A673 (cell line): ENCODE measurements at regions not wholly inside any gene's neighbourhood (a gene's known extent, or its start where the extent isn't known, plus 50 kb on each side); places are given as distances from the start of the nearest gene placed in this dataset.
A peak's percentile ranks its signal among the peaks of the same experiment; 100 is the strongest.

Experiments
- BruUV-seq: library from RNA; stranded (reverse); fragments of 400-500 nt; replicated peaks from 2 replicates; lab custom pipeline; 2021; lab: Mats Ljungman, UMichigan
- CTCF ChIA-PET: fragments of 300-600 bp; sonication (Branson Sonifier 250); formaldehyde crosslinking; loops from one replicate; lab custom pipeline; 2022; ENCODE audit warnings: antibody characterized with exemption; lab: Charles Lee
- POLR2A ChIA-PET: fragments of 300-600 bp; sonication (Branson Sonifier 250); formaldehyde crosslinking; loops from one replicate; lab custom pipeline; 2022; ENCODE audit warnings: antibody characterized with exemption; ENCODE audit not compliant: low non-redundant PET; lab: Charles Lee
- DNase-seq: peaks from one replicate; pipeline ENCODE4 v3.0.0-alpha.2; 2015; ENCODE audit warnings: low spot score
- H3K27ac ChIP-seq: fragments of 200-600 bp; sonication (generic); 2 replicates; pipeline ENCODE4 v1.5.1; 2016; ENCODE audit warnings: mixed run types, low read depth, mild to moderate bottlenecking, mixed read lengths, antibody characterized with exemption, low read length; ENCODE audit not compliant: poor library complexity, severe bottlenecking
- H3K27me3 ChIP-seq: fragments of 200-600 bp; sonication (generic); replicated peaks from 2 replicates; pipeline ENCODE4 v1.6.1; 2017; ENCODE audit warnings: mixed run types, low read depth, mild to moderate bottlenecking, mixed read lengths, antibody characterized with exemption, low read length; ENCODE audit not compliant: insufficient read depth, poor library complexity
- H3K36me3 ChIP-seq: fragments of 200-600 bp; sonication (generic); 2 replicates; pipeline ENCODE4 v1.6.1; 2016; ENCODE audit warnings: mixed run types, mild to moderate bottlenecking, mixed read lengths, antibody characterized with exemption, low read length; ENCODE audit not compliant: insufficient read depth, poor library complexity, severe bottlenecking
- H3K4me1 ChIP-seq: fragments of 200-600 bp; sonication (generic); 2 replicates; pipeline ENCODE4 v1.6.1; 2017; ENCODE audit warnings: mixed run types, mild to moderate bottlenecking, mixed read lengths, antibody characterized with exemption, low read length; ENCODE audit not compliant: insufficient read depth, poor library complexity, severe bottlenecking
- H3K4me3 ChIP-seq: fragments of 200-600 bp; sonication (generic); 2 replicates; pipeline ENCODE4 v1.5.1; 2016; ENCODE audit warnings: low read depth, mixed run types, mild to moderate bottlenecking, mixed read lengths, low read length; ENCODE audit not compliant: poor library complexity, severe bottlenecking
- H3K9me3 ChIP-seq: fragments of 200-600 bp; sonication (generic); 2 replicates; pipeline ENCODE4 v1.6.1; 2016; ENCODE audit warnings: mixed run types, low read depth, mild to moderate bottlenecking, mixed read lengths, antibody characterized with exemption, low read length; ENCODE audit not compliant: poor library complexity, severe bottlenecking
- CTCF ChIP-seq: fragments of 300-800, 200-600 bp; sonication (generic); conservative IDR thresholded peaks from 2 replicates; pipeline ENCODE4 v1.5.1; 2017; ENCODE audit warnings: low read depth, mild to moderate bottlenecking, antibody characterized with exemption, low read length, moderate library complexity, mixed read lengths
- EZH2 ChIP-seq: fragments of 200-600 bp; sonication (generic); IDR thresholded peaks from 2 replicates; pipeline ENCODE4 v1.6.1; 2017; ENCODE audit warnings: borderline replicate concordance, low read depth, mild to moderate bottlenecking, mixed read lengths, antibody characterized with exemption, low read length; ENCODE audit not compliant: poor library complexity, severe bottlenecking
- intact Hi-C: fragments of 100-400 bp; cut with micrococcal nuclease; formaldehyde crosslinking; loops from one replicate; pipeline ENCODE4 v1.10.0; 2022; ENCODE audit not compliant: unreplicated experiment

- H3K36me3 ChIP-seq, result no peaks in the 10 kb centered on the region
- no peak overlapping the region for H3K27ac ChIP-seq
- TF ChIP-seq EZH2 (no peak), CTCF (peak; percentile 36; the same call in 1 of the 2 replicates)
- no peaks in the 10 kb centered on the region for H3K9me3 ChIP-seq
- POLR2A ChIA-PET, result no interaction called here
- H3K27me3 ChIP-seq, result no peaks in the 10 kb centered on the region
- intact Hi-C loops, result no loop called here
- peak; percentile 1 for DNase-seq
- BruUV-seq, result no TSS peak
- CTCF ChIA-PET, result no interaction called here
- no peaks in the 10 kb centered on the region for H3K4me1 ChIP-seq
- no peak overlapping the region for H3K4me3 ChIP-seq
Measured at GRCh38 chrX:125826080-125826479, 340.0 kb downstream of the DCAF12L2 start.

- TF ChIP-seq CTCF, result no peak
- TF ChIP-seq EZH2, result no peak
- H3K27ac ChIP-seq, result no peak overlapping the region
- H3K27me3 ChIP-seq, result no peaks in the 10 kb centered on the region
- H3K36me3 ChIP-seq, result no peaks in the 10 kb centered on the region
- intact Hi-C loops, result no loop called here
- H3K4me3 ChIP-seq, result no peak overlapping the region
- H3K4me1 ChIP-seq, result no peaks in the 10 kb centered on the region
- ChIA-PET POLR2A (no interaction called here), CTCF (no interaction called here)
- no peaks in the 10 kb centered on the region for H3K9me3 ChIP-seq
- no TSS peak for BruUV-seq
- peak; percentile 3 for DNase-seq
Measured at GRCh38 chrX:125826774-125827451, 339.2 kb downstream of the DCAF12L2 start.

GRCh38 chrX:125846271-125846670 lies 319.8 kb downstream of the DCAF12L2 start:
- CTCF ChIA-PET, result no interaction called here
- no TSS peak for BruUV-seq
- POLR2A ChIA-PET, result no interaction called here
- Histone ChIP-seq H3K36me3 (no peaks in the 10 kb centered on the region), H3K27ac (no peak overlapping the region), H3K4me1 (no peaks in the 10 kb centered on the region), H3K27me3 (no peaks in the 10 kb centered on the region), H3K9me3 (no peaks in the 10 kb centered on the region), H3K4me3 (no peak overlapping the region)
- no peak for DNase-seq
- TF ChIP-seq EZH2 (no peak), CTCF (no peak)
- intact Hi-C loops, result no loop called here
